NCI-H1436 (cell line): ENCODE measurements at regions not wholly inside any gene's neighbourhood (a gene's known extent, or its start where the extent isn't known, plus 50 kb on each side); places are given as distances from the start of the nearest gene placed in this dataset.

Source experiments
- DNase-seq: peaks from one replicate; lab custom pipeline; 2025; lab: John Stamatoyannopoulos, UW

DNA sequence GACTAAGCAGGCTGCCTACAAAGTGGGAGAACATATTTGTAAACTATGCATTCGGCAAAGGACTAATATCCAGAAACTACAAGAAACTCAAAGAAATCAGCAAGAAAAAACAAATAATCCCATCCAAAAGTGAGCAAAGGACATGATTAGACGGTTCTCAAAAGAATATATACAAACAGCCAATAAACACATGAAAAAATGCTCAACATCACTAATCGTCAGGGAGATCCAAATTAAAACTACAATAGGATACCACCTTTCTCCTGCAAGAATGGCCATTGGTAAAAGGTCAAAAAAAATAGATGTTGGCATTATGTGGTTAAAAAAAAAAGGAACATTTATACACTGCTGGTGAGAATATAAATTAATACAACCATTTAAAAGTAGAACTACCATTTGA lies 259.6 kb upstream of the SLITRK3 start:
- DNase-seq = no peak

DNA sequence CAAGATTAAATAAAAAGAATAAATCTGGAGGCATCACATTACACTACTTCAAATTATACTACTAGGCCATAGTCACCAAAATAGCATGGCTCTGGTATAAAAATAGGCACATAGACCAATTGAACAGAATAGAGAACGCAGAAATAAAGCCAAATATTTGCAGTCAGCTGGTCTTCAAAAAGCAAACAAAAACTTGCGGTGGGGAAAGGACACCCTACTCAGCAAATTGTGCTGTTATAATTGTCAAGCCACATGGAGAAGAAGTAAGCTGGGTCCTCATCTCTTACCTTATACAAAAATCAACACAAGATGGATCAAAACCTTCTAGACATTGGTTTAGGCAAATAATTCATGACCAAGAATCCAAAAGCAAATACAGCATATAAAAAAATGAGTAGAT lies 259.2 kb upstream of the SLITRK3 start:
- no peak for DNase-seq

DNA sequence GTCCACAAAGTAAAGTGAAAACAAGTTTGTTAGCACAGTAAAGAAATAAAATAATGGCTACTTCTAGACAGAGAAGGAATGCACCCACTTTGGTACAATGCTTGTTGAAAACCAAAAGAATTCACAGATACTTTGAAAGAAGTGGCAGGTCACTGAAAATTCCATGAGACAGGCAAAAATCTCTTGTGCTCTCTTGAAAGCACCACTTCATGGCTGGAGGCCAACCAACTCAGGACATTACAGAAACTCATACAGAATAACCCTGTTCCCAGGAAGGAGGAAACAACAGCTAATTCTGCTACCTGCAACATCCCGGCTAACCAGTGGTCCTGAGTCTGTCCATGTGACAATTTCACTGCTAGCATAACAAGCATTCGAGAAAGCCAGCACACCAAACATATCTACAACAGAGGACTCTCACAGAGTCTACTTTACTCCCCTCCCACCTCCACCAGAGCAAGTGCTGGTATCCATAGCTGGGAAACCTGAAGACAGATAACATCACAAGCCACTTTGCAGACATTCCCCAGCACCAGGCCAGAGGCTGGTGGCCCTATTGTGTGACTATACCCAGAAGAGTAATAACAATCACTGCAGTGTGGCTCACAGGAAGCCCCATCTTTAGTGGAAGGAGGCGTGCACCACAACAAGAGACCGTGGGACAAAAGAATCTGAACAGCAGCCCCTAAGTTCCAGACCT lies 255.3 kb upstream of the SLITRK3 start:
- DNase-seq = no peak

DNA sequence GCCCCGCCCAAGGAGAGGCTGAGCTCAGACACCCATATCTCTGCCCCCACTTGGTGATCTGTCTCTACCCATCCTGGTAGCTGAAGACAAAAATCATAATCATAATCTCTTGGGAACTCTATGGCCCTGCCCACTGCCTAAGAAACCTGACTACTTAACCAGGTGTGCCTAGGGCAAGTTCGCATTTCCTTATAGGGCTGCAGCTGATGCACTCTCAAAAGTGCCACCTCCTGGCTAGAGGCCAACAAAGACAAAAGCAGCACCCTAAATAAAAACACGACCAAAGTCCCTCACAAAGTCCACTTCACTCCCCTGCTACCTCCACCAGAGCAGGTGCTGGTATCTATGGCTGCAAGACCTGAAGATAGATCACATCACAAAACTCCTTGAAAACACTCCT lies 250.4 kb upstream of the SLITRK3 start:
- DNase-seq = no peak

DNA sequence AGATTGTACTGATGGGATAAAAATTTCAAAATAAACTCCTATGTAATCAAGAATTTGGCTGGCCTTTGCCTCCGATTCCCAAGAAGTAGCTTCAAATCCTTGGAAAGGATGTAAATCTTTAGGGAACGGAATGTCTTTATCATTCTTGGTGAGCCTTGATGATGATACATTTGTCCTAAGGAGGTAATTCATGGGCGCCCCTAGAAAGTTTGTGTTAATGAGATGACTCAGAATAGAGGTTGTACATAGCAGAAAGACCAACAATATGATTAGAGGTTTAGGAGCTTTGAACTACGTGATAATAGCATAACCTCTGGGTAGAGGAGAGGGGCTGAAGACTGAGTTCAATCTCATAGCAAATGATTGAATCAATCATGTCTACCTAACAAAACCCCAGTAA lies 248.6 kb upstream of the SLITRK3 start:
- DNase-seq = no peak

DNA sequence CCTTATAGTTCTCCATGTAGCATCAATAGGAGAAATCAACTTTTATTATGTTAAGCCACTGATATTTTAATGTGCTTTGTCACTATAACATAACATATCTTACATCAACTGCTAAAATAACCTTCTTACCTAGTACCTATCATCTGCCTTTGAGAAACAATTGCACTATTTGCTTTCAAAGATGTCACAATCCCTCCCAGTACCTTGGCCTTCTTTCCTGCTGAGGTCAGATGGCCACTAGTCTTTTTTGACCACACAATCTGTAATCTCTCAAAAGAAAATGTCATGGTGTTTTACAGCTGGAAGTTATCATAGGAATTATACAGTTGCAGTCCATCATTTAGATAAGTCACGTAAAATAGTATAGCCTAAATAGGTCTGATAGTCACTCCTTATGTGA lies 247.5 kb upstream of the SLITRK3 start:
- DNase-seq = no peak

DNA sequence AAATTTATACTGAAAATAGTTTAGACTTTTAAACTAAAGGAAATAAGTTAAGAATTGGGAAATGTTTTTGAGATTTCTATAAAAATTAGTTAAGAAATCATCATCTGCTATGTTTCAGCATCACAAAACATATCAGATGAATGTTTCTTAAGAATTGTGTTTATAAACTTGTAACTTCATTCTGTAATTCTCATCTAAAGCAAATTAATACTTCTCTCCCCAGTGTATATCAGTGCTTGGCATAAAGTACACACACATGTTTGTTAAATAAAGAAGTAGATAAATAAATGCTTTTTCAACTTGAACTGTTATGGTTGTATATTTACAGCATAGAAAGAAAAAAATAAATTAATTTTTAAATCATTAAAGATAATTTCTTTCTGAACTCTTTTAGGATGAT lies 245.9 kb upstream of the SLITRK3 start:
- DNase-seq = no peak

DNA sequence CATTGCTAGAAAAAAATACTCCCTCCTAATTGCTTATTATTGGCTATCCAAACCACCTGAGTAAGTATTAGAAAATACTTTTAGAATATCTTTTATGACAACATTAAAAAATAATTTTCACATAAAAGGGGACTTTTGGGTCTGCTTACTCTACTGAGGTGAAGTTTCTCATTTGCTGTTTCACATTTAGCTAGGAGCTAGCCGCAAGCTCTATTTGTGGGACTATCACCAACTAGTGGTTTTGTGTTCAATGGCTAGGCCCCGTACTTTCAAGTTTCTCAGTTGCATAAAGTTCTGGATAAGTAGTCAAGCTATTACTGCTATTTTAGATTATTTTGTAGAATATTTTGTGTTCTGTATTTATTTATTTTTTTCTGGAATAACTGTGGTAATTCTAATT lies 244.2 kb upstream of the SLITRK3 start:
- no peak for DNase-seq

DNA sequence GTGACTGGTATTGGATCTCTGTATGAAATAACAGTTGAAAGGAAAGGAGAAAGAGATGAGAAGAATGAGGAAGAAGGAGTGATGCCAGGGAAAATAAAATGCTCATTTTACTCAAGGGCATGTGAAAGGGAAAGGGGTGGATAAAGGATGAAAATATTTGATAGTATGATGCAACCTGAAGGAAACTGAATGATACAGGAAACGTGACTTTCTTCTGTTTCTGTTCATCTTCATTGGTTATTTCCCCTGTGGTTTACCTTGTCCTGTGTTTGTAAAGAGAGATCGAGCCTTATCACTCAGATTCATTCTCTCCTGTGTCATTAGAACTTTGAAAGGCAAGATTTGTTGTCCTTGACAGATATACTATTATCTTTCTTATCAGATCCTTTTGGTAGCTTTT lies 243.6 kb upstream of the SLITRK3 start:
- no peak for DNase-seq

DNA sequence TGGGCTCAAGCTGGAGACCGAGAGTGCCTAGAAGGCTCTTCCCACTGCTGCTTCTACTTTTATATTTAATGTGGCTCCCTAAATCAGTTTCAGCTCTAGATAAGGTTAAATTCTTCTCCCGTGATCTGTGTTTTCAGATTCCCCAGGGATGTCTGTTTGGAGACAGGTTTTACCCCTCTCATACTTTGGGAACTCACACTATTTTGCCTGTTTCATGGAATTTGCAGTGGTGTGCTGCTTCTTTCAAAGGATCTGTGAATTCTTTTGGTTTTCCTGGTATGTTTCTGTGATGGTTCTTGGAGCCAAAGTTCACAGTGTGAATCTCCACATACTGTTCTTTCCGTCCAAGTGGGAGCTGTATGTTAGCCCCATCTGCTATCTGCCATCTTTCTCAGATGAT lies 238.3 kb upstream of the SLITRK3 start:
- no peak for DNase-seq

DNA sequence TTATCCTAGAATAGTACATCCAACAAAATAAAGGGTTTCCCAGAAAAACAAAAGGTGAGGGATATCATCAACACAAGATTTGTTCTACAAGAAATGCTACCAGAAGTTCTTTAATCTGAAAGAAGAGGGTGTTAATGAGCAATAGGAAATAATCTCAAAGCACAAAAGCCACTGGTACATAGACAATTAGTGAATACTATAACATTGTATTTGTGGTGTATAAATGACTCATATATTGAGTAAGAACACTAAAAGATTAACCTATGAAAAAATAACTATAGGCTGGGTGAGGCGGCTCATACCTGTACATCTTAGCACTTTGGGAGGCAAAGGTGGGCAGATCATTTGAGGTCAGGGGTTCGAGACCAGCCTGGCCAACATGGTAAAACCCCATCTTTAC lies 210.2 kb upstream of the SLITRK3 start:
- DNase-seq = no peak

DNA sequence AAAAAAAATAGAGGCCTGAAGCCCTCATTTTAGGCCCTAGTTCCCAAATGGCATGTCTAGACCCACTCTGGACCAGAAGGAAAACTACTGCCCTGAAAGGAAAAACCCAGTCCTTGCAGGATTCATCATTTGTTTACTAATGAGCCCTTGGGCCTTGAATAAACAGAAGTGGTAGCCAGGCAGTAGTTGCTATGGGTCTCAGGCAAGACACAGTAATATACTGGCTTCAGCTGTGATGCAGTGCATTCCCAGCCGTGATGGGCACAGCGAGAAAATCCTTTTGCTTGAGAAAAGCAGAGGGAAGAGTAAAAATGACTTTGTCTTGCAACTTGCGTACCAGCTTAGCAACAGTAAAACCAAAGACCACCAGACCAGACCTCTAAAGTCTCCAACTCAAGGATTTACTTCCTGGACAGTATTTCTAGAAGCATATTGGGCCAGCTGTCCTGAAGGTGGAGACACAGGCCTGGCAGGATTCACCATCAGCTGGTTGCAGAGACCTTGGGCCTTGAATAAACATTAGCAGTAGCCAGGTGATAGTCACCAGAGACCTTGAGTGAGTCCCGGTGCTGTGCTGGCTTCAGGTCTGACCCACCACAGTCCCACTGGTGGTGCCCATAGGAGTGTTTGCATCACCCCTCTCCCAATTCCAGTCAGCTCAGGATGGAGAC lies 208.3 kb upstream of the SLITRK3 start:
- DNase-seq = no peak

DNA sequence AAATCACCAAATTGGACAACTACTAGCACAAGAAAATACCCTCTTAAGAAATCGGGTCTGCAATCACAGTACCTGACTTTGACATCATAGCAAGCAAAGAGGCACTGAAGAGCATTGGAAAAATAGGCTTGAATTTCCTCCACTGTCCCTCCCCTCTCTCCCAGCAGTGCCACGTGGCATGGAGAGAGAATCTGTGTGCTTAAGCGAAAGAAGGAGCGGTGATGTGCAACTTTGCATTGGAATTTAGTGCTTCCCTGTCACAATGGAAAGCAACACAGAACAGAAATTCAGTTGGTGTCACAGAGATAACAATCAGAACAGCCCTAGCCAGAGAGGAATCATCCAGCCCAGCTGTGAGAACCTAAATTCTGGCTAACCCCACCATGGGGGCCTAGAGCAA lies 207.5 kb upstream of the SLITRK3 start:
- DNase-seq = no peak

DNA sequence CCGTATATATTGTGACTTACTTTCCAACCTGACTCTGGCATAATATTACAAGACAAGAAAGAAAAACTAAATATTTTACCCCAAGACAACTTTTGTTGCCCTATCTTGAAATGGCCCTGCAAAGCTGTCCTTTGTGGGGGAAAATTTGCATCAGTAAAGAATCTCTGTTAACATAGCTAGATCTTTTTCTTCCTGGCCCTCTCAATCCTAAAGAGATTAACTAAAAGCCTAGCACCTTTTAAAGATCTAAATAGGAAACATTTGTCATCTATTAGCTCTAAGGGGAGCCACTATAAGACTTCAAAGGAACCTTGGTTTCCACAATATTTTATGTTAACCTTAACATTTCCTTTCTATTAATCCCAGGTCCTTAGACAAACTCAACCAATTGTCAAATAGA lies 199.0 kb upstream of the SLITRK3 start:
- no peak for DNase-seq

DNA sequence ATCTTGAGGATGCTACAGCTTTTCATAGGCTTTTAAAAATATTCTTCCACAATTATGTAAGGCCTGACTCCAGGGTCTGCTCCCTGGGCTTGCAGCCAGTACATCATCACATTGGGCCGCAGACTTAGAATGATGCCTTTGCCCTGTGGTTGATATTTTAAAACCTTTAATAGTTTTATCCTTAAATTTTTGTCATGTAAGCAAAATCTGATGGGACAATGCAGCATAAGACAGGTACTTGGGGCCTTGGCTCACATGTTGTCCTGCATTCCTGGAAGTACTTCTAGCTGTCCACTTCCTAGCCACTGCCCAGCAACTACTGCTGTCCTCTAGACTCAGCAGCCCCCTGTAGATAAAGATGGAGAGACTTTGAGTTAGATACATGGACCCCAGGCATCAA lies 197.3 kb upstream of the SLITRK3 start:
- no peak for DNase-seq

DNA sequence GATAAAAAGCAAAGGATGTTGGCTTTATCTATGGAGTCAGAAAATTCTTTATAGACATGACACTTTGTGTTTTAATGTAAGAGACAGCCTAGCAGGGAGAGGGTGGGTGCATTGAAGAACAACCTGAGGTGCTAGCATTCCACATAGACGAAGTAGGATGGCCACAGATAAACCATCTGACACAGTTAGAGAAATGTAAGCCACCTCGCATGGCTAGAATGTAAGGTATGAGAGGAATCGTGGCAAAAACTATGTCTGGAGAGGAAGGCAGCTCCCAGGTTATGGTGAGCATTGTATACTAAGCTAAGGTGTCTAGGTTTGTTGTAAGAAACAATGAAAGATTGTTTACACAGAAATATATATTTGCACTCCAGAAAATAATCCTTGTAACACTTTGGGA lies 194.0 kb upstream of the SLITRK3 start:
- no peak for DNase-seq

DNA sequence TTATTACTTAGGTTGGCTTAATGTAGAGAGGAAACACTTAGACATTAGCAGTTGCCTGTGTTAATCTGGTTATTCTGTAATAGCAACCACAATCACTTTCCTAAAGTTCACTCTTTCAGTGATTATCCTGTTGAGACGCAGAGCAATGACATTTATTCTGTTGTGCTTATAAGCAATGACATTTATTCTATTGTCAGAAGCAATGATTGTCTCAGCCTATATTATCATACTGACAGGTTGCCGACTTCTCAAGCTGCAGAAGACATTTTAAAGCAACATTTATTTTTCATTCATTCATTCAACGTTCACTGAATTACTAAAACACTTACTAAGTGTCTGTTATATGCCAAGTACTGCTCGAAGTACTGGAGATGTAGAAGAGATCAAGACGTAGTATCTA lies 193.5 kb upstream of the SLITRK3 start:
- DNase-seq = no peak

DNA sequence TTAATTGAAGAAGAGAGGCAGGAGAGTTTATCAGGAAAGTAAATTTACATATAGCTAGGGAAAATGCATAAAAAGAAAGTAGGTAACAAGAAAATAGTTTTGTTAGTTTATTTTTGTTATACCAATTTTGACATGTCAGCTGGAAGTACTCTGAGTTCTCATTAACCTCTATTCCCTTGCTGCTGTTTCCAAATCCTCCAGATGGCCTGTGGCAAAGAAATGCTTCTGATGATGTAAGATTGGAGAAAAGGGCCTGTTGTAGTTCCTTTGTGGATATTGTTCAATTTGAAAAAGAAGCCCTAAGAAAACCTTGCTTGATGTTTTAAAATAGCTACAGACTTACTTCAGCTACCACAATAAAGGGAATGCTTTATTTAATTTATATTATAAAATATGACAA lies 192.9 kb upstream of the SLITRK3 start:
- DNase-seq = no peak

DNA sequence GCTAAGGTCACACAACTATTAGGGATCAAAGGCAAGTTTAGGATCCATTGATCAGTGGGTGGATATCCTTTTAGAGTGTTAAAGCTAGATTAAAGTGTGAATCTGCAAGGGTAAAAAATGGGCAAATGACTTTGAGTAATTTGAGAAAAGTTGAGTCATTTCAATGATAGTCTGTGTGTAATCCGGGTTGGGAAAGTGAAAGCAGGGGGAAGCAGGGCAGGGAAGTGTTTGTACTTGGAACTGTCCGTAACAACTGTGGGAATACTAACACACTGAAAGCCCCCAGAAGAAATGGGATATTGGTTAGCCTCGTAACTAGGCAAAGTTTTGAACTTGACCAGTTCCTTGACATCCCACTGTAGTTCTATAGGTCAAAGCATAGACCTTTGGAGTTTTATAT lies 187.2 kb upstream of the SLITRK3 start:
- DNase-seq = no peak

DNA sequence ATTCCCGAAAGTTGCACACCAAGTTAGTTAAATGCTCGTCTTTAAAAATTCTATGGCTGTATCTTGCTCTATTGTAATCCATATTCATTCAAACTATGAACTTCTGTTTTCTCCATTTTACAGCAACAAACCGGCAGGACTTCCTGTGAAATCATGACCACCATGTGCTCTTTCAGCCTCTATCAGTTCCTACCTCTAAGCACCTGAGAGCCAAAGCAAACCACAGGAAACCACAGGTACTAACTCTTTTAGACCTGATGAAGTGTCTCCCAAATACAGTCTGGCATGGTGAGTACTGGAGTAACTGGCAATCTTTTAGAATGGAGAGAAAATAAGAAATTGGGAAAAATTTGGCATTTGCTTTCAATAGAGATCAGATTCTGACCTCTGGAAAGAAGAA lies 186.5 kb upstream of the SLITRK3 start:
- DNase-seq = no peak

DNA sequence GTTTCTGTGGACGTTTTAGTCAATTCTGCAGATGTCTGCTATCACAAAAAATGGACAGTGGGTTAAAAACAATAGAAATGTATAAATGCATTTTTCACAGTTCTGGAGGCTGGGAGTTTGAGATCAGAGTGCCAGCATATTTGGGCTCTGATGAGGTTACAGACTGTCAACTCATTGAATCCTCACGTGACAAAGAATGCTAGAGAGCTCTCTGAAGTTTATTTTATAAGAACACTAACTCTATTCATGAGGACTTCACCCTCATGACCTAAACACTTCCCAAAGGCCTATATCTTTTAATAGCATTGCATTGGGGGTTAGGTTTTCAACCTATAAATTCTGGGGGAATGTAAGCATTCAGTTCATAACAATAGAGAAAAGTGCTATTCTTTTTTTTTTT lies 182.6 kb upstream of the SLITRK3 start:
- DNase-seq = no peak

DNA sequence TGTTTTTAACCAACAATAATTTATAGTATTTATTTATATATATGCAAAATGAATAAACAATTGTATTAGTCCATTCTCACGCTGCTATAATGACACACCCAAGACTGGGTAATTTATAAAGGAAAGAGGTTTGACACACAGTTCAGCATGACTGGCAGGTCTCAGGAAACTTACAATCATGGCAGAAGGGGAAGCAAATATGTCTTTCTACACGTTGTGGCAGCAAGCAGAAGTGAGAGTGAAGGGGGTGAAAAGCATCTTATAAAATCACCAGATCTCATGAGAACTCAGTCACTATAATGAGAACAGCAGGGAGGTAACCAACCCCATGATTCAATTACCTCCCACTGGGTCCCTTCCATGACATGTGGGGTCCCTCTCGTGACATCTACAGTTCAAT lies 162.8 kb upstream of the SLITRK3 start:
- DNase-seq = no peak

DNA sequence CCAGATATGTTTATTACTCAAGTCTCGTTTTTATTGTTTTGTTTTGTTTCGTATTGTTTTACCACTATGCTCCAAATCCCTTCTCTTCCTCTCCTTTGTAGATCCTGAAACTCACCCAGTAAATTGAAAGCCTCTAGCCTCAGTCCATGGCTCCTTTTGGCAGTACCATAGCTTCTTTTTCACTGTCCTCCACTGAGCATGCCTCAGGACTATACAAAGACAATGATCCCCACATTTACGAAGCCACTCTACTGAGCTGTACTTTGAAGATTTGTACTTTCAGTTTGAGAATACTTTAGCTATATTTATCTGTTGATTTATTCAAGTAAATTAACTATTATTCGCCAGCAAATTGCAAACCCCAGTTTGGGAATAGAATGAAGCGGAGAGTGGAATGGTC lies 159.1 kb upstream of the SLITRK3 start:
- no peak for DNase-seq

DNA sequence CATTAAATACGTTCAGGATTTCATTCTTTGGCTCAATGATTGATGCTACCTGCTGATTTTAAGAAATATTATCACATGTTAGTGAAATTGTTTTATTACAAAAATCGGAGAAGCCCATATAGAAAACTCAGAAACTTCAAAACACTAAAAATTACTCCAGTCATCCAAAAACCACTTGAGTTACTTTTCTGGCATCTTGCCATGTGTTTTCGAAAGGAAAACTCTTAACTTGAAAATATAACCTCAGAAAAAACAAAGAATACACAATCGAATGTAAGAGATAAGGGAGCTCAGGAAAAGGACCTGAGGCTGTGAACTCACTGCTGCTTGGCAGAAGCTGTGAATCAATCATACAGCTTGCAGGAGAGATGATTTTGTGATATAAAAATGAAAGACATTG lies 151.3 kb upstream of the SLITRK3 start:
- no peak for DNase-seq
